LNCaP clone FGC (cell line): ENCODE measurements at regions not wholly inside any gene's neighbourhood (a gene's known extent, or its start where the extent isn't known, plus 50 kb on each side); places are given as distances from the start of the nearest gene placed in this dataset.

Source experiments
- DNase-seq: peaks from one replicate; pipeline ENCODE4 v3.0.0-alpha.2; 2011; ENCODE audit warnings: low read depth
- H3K4me3 ChIP-seq: 2 replicates; pipeline ENCODE4 v1.5.1; 2011; ENCODE audit warnings: mild to moderate bottlenecking, low read depth, low read length, control low read depth
- CTCF ChIP-seq: IDR thresholded peaks from 2 replicates; pipeline ENCODE4 v1.5.1; 2012; ENCODE audit warnings: mild to moderate bottlenecking; ENCODE audit not compliant: control insufficient read depth, insufficient read depth; ENCODE audit errors: extremely low read depth

GRCh38 chr17:77857306-77857555 lies 101.3 kb upstream of the TNRC6C start:
- H3K4me3 ChIP-seq: no peak overlapping the region
- no peak for TF ChIP-seq CTCF
- DNase-seq: no peak

- DNase-seq: no peak
- H3K4me3 ChIP-seq: no peak overlapping the region
- no peak for TF ChIP-seq CTCF
Measured at GRCh38 chr17:77857613-77858012, 100.9 kb upstream of the TNRC6C start.

GRCh38 chr17:77858291-77859034 lies 100.0 kb upstream of the TNRC6C start:
- no peak overlapping the region for H3K4me3 ChIP-seq
- no peak for DNase-seq
- TF ChIP-seq CTCF: no peak

- H3K4me3 ChIP-seq: no peak overlapping the region
- TF ChIP-seq CTCF: no peak
- DNase-seq: no peak
Measured at GRCh38 chr17:77859035-77859810, 99.3 kb upstream of the TNRC6C start.

GRCh38 chr17:77861133-77861695 lies 97.3 kb upstream of the TNRC6C start:
- no peak overlapping the region for H3K4me3 ChIP-seq
- TF ChIP-seq CTCF: no peak
- no peak for DNase-seq

- DNase-seq: no peak
- TF ChIP-seq CTCF: no peak
- no peak overlapping the region for H3K4me3 ChIP-seq
Measured at GRCh38 chr17:77861981-77862645, 96.4 kb upstream of the TNRC6C start.
